DMS53 treated with DMSO at 0.1 percent for 48 hours (cell line): ENCODE measurements at regions not wholly inside any gene's neighbourhood (a gene's known extent, or its start where the extent isn't known, plus 50 kb on each side); places are given as distances from the start of the nearest gene placed in this dataset.

ENCODE experiments used
- DNase-seq: peaks from one replicate; lab custom pipeline; 2025; ENCODE audit not compliant: unreplicated experiment; lab: John Stamatoyannopoulos, UW

DNA sequence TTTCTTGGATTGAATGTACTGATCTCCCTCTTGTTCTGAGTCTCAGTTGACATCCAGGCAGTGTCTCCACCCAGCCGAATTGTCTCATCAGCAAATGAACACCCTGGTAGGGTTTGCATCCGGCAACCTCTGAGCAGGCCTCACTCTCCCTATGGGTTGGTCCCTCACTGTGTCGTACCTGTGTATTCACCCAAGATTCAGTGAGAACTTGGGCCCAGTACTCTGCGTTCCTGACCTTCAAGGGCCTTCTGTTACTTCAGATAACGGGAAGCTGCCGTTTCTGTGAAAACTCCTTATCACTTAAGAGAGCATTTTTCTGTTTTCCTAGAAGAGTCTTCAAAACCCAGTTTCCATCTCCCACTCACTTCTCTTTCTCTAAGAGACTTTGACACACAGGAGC, 915.6 kb downstream of the TBC1D22A start:
- DNase-seq: no peak

DNA sequence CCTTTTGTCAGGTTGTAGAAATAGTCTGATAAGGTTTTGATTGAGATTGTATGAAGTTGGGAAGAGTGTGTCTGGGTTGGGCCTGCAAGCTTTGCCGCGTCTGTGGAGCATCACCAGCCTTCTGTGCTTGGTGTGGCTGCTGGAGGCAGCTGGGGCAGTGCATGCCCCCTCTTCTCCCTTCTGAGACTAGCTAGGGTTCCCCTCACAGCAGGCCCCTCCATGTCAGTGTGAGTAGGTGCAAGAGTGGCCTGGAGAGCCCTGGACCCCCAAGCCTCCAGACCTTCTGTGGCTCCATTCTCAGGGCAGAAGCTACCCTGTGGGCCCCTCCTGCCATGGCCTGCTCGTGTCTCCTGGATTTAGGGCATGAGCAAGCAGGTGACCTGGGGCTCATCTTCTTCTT, 914.2 kb downstream of the TBC1D22A start:
- DNase-seq: no peak

DNA sequence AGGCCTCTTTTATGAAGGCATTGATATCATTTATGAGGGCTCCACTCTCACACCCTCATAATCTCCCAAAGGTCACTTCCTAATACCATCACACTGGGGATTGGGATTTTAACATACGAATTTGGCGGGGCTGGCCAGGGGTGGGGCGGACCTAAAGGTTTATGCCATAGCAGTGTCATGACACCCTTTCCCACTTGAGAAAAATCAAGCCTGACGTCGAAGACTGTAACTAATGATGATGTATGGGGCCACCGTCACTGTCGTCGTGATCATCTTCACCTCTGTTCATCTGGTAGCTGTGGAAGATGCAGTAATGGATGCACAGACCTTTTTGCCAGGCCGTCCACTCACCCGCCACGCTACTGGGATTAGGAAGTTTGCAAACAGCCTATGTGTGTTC, 912.1 kb downstream of the TBC1D22A start:
- no peak for DNase-seq

DNA sequence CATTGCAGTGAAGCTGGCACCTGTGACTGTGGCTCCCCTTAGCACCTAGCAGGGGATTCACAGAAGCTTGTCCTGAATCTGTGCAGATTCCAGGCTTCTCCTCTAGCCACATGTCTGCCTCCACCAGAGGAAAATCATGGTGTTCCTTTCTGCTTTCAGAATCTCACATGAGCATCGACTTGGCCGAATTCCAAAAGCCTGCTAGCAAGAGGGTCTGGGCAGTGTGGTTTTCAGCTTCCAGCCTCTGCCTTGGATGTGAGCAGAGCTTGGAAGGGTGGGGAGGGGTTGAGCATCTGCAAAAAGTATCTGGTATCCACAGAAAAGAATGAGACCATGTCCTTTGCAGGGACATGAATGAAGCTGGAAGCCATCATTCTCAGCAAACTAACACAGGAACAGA, 911.1 kb downstream of the TBC1D22A start:
- no peak for DNase-seq

DNA sequence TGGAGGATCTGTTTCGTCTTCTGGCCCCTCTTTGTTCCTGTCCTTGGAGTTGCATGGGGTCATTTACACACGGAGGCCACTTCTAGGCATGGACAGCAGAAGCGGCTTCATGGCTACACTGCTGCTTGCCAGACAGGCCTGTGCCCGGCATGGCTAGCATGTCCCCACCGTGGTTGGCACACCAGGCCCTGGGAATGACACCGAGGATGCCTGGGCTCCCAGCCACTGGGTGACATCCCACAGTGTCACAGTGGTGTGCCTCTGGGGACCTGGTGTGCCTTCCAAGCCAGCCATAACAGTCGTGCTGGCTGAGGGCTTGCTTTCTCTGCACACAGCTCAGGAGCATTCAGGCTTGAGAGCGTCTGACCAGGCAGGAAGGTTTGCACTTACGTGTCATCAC, 910.1 kb downstream of the TBC1D22A start:
- no peak for DNase-seq

DNA sequence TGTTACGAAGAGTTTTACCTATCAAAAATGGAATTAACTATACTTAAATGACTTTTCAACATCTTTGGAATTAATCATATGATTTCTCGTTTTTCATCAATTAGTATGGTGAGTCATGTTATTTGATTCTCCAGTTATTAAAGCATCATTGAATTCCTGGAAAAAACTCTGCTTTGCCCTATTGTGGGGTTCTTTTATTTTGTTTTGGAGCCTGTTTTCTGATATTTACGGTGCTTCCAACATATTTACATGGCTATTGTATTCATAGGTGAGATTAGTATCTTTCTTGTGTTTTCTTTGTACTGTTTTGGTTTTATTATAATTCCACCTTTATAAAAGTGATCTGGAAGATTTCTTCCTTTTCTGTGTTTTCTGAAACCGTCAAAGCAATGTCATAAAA, 902.7 kb downstream of the TBC1D22A start:
- no peak for DNase-seq

DNA sequence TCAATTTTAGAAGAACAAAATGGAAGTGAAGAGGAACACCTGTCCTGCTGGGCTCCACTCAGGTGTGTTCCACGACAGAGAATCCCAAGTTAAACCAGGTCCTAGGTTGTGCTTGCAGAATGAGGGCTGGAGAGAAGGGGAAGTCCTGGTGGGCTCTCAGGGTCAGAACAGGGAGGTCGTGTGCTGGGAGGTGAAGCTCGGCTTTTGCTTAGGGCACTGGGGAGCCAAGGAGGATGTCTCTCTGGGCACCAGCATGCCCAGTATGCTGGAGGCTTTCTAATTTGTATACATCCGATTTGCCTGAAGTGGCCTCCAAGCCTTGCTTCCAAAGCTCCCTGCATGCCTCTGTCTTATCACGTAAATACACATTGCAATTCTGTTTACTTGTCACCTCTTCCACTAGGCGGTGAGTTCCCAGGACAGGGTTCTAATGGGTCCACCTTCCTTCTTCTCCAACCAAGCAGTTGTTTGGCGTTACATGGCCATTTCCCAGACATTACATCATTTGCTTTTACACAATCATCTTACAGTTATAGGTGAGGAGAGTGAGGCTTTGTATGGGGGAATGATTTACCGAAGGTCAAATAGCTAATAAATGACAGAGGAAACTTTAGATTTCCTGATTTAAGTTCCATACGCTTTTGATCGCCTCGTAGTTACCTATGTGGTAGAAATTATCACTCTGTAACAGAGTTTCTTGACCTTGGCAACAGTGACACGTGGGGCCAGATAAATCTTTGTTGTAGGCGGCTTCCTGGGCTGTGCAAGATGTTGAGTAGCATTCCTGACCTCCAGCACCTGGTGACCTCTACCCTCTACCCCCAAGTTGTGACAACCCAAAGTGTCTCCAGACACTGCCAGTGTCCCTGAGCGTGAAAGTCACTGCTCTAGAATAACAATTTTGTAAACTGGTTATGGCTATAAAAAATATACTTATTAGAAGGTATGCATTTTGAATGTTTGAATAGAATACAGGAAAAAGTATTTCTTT, 901.5 kb downstream of the TBC1D22A start:
- no peak for DNase-seq

DNA sequence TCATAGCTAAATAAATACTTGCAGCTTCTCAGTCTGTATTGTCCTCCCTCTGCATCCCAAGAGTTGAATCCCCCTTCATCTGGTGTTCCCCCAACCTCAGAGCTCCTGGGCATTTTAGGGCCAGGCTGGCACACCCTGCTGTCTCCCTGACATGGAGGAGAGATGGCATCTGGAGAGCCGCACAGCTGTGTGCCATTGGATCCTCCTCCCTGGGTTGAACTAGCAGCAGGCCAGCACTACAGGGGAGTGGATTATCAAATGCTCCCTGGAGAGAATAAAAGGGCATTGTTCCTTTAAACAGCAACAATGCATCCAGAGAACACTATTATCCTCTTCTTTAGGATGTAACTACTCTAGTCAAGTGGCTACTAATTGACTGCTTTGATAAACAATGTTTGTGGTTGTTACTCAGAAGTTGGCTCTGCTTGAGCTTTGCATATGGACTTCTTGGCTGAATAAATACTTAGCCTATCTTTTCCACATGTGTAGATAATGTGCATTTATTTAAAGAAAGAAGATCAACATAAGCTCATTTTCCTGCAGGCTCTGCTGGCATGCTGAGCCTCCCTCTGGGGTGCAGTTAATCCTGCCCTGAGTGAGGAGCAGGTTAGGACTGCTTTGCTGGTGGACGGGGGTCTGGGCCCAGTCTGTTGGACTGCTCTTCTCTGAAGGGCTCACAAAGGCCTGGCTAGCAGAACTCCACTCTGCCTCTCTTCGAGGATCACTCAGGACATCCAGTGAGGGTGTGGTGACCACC, 897.2 kb downstream of the TBC1D22A start:
- DNase-seq: no peak

DNA sequence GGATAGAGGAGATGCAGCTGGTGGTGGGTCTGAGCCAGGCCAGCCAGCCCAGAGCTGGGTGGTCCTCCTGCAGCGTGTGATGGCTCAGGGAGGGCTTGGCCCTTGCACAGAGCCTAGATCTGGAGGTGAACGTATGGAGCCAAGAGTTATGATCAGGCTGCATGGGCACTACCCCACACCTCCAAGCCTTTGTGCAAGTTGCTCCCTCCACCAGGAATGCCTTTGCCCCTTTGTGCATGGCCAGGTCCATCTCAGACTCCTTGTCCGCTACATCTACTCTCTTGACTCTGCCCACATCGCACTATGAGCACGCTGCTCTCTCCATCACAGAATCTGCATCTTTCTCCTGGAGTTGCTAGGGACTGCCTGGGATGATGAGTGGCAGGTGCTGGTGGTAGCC, 895.7 kb downstream of the TBC1D22A start:
- no peak for DNase-seq

DNA sequence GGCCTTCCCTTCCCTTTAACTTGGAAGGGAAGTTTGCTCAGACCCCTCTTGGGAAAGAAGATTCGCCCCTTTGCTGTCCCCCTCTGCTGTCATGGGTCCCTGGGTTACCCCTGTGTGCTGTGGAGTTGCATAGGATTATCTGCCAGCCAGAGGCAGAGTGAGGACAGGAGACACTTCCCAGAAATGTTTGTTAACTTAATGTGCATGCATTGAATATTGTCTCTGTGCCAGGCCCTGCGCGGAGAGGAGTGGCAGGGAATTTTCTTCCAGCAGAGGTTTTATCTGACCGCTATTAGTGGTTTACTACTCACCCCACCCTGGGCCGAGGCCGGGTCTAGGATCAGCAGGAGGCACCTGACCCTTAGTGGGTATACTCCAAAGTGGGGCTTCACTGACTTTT, 894.8 kb downstream of the TBC1D22A start:
- DNase-seq: no peak

DNA sequence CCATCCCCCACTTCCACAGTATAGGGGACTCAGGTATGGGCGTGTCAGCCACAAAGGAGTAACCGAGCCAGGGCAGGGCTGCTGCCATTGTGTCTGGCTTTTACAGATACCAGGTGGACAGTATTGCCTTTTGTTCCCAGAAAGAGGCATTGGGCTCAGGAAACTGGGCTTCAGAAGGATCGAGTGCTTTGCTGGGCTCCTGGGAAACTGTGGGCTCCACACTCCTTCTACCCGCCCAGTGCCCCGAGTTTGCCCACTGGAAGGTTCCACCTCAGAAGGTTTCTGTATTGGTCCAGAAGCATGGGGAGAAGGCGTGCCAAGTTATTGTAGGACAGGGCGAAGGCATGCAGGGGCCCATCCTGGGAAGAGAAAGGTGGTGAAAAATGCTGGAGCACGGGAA, 894.4 kb downstream of the TBC1D22A start:
- DNase-seq: no peak

DNA sequence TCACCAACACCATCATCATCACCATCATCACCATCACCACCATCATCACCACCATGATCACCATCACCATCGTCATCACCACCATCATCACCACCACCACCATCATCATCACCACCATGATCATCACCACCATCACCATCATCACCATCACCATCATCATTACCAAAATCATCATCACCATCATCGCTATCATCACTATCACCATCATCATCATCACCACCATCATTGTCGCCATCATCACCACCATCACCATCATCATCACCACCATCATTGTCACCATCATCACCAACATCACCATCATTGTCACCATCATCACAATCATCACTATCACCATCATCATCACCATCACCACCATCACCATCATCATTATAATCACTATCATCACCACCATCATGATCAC, 893.5 kb downstream of the TBC1D22A start:
- DNase-seq: no peak

DNA sequence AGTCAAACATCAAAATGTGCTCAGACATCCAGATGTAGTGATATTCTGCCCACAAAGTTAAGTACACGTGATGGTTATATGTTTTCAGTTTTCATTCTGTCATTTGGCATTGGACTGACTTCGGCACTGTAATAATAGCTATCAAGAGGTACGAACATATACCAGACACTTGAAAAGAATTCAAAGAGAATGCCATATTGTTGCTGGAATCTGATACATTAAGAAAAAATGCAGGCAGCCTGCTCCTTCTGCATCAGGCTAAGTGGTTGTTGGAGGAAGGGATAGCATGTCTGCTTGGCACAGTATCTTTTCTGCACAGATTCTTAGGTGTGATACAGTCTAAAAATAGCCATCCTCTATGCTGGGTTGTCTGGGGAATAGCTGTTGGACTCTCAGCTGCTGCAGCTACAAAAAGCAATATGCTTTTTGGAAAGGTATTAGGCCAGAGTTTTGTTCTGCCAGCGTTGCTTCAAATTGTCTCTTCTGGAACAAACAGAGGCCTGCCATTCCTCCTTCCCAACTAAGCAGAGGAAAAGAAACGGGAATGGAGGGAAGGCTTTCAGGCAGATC, 892.6 kb downstream of the TBC1D22A start:
- no peak for DNase-seq

DNA sequence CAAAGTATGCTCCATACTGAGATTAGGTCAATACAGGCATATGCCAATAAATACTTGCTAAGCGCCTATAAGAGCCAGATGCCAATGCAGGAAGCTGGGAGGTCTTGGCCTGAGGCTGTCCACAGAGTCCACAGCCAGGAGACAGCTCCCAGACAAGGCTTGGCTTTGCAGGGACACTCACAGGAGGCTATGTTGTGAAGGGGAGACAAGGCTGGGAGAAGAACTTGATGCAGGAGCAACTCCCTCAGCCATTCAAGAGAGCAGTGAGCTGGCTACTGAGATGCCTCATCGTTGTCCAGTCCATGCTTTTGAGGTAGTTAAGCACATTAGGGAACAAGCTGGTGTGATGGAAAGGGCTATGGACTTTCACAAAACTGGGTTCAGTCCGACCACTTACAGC, 891.5 kb downstream of the TBC1D22A start:
- no peak for DNase-seq

DNA sequence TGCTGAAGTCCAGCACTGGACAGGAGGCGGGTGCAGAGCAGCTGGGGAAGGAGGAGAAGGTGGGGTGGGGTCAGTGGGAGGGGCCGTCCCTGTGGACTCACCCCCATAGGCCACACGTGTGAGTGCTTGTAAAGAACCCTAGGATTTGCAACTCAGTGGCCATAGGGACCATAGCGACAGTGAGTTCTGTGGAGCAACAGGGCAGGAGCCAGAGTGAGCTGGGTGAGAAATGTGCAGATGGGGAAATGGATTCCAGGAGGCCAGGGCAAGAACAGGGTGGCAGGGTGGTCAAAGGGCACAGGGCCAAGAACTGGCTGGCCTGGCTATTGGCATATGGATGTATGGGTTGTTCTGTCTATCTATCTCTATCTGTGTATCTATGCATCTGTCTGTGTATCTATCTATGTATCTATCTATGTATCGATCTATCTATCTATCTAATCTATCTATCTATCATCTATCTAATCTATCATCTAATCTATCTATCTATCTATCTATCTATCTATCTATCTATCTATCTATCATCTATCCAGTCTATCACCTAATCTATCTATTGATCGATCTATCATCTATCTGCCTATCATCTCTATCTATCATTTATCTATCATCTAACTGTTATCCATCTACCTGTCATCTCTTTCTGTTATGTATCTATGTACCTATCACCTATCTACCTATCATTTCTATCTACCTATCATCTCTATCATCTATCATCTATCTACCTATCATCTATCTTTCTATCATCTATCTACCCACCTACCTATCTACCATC, 889.0 kb downstream of the TBC1D22A start:
- no peak for DNase-seq

DNA sequence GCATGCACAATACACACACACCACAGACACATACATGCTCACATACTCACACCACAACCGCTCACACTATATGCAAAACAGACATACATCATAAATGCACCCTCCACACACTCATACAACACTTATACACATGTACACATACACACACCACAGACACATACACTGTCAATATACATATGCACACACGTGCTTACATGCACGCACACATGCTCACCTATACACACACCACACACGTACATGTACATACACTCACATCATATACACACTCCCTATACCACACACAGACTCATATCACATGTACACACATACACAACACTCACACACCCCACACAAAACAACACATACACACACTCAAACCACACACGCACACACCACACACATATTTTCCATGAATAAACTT, 885.3 kb downstream of the TBC1D22A start:
- no peak for DNase-seq

DNA sequence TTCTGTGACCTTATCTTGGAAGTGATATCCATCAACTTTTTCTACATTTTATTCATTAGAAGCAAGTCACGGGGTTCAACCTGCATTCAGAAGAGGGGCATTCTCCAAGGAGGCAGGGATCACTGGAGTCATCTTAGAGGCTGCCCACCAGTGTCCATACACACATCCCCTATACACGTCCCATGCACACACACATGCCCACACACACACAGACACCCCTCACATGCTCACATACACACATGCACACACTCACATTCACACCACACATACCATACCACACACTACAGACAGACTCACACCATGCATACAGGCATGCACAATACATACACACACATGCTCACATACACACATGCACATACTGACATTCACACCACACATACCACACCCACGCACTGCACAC, 884.7 kb downstream of the TBC1D22A start:
- DNase-seq: no peak

DNA sequence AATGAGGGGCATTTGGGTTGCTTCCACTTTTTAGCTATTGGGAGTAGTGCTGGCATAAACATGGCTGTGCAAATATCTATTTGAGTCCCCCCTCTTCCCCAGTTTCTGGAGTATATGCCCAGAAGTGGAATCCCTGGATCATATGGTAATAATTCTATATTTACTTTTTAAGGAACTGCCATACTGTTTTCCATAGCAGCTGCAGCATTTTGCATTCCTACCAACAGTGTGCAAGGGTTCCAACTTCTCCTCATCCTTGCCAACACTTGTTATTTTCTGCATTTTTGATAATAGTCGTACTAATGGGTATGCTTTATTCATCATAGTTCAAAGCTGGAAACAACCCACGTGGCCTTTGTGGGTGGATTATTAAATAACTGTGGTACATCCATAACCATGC, 883.5 kb downstream of the TBC1D22A start:
- DNase-seq: no peak

DNA sequence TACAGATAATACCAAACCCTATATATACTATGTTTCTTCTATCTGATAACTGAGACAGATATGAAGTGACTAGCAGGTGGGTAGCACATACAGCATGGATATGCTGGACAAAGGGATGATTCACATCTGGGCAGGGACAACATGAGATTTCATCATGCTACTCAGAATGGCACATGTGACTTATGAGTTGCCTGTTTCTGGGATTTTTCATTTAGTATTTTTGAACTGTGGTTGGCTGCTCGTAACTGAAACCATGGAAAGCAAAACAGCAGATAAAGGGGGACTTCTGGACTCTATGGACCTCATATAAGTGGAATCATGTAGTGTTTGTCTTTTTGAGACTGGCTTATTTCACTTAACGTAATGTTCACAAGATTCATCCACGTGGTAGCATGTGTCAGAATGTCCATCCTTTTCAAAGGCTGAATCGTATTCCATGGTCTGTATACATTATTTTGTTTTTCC, 883.0 kb downstream of the TBC1D22A start:
- no peak for DNase-seq

DNA sequence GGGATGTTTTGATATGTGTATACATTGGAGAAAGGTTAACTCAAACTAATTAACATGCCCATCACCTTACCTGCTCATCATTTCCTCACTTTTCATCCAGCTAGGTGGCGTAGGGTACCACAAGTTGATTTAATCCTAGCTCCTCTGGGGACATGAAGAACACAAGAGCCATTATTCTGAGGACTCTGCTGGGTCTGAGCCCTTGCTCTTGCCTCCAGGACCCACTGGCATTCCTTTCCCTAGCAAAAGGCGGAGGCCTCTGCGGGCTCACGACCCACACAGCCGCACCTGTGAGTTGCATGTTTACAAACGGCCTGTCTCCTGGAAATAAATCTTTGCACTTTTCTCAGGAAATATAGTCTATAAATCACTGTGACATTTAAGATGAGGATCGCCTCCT, 871.9 kb downstream of the TBC1D22A start:
- no peak for DNase-seq

DNA sequence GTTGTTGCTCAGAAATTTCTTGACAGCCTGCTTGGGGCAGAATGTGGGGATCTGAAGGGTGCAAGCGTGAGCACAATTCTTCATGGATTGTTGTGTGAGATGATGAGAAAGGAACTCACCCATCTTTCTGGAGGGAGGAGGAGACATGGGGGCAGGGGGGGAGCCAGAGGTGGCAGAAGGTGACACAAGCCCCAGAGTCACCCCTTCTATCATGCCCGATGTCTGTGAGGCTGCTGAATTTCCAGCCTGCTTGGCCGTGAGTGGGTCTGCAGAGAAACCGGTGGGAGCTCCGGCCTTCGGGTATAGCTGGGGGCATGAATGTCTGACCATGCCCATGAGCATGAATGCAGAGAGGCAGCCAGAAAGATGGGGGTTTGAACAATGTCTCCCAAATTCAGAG, 870.7 kb downstream of the TBC1D22A start:
- no peak for DNase-seq
